ENCODE measurements at regions not wholly inside any gene's neighbourhood (a gene's known extent, or its start where the extent isn't known, plus 50 kb on each side); places are given as distances from the start of the nearest gene placed in this dataset.
A peak's percentile ranks its signal among the peaks of the same experiment; 100 is the strongest.

GRCh38 chr10:44320756-44321155, 64.1 kb downstream of the CXCL12 start:
- no peak for ATAC-seq (ENCODE audit: low read depth)
- Histone ChIP-seq H3K27ac (ENCODE audit: poor library complexity, severe bottlenecking) (no peak overlapping the region), H3K4me1 (ENCODE audit: insufficient read depth, poor library complexity, severe bottlenecking) (no peaks in the 10 kb centered on the region), H3K9me3 (ENCODE audit: severe bottlenecking) (no peaks in the 10 kb centered on the region), H3K36me3 (ENCODE audit: low read depth) (no peaks in the 10 kb centered on the region), H3K4me3 (ENCODE audit: severe bottlenecking) (no peak overlapping the region), H3K27me3 (ENCODE audit: insufficient read depth, poor library complexity, severe bottlenecking) (no peaks in the 10 kb centered on the region)
- TF ChIP-seq CTCF (IDR thresholded peaks at IDR 0.05; ENCODE audit: poor library complexity, severe bottlenecking): no peak
- no peak for DNase-seq (ENCODE audit: low spot score)

DNA sequence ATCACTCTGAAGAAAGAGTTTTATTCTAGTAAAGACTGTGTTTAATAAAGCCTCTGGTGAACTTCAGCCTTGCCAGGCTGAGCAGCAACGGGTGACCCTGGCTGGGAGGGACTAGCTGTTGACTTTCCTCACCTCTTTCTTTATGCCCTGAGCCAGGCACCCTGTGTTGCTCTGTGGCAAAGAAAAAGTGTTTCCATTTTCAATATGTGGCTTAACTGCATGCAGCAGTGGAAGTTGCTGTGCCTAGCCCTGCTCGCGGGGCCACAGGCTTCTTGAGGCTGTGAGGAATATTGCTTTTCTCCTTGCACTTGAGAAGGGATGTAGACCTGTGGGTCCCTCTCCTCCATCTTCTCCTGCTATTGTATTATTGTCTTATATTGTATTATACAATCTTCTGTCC, 67.0 kb downstream of the CXCL12 start:
- DNase-seq (ENCODE audit: low spot score) (no peak), ATAC-seq (ENCODE audit: low read depth) (no peak)
- Histone ChIP-seq H3K27ac (ENCODE audit: poor library complexity, severe bottlenecking) (no peak overlapping the region), H3K4me3 (ENCODE audit: severe bottlenecking) (no peak overlapping the region), H3K36me3 (ENCODE audit: low read depth) (no peaks in the 10 kb centered on the region), H3K27me3 (ENCODE audit: insufficient read depth, poor library complexity, severe bottlenecking) (no peaks in the 10 kb centered on the region), H3K9me3 (ENCODE audit: severe bottlenecking) (no peaks in the 10 kb centered on the region), H3K4me1 (ENCODE audit: insufficient read depth, poor library complexity, severe bottlenecking) (no peaks in the 10 kb centered on the region)
- TF ChIP-seq CTCF (IDR thresholded peaks at IDR 0.05; ENCODE audit: poor library complexity, severe bottlenecking): no peak

GRCh38 chr10:44316922-44317215, 68.0 kb downstream of the CXCL12 start:
- Histone ChIP-seq H3K36me3 (ENCODE audit: low read depth) (no peaks in the 10 kb centered on the region), H3K27me3 (ENCODE audit: insufficient read depth, poor library complexity, severe bottlenecking) (no peaks in the 10 kb centered on the region), H3K4me3 (ENCODE audit: severe bottlenecking) (no peak overlapping the region), H3K4me1 (ENCODE audit: insufficient read depth, poor library complexity, severe bottlenecking) (no peaks in the 10 kb centered on the region), H3K27ac (ENCODE audit: poor library complexity, severe bottlenecking) (no peak overlapping the region), H3K9me3 (ENCODE audit: severe bottlenecking) (no peaks in the 10 kb centered on the region)
- no peak for DNase-seq (ENCODE audit: low spot score)
- no peak for ATAC-seq (ENCODE audit: low read depth)
- TF ChIP-seq CTCF (IDR thresholded peaks at IDR 0.05; ENCODE audit: poor library complexity, severe bottlenecking): no peak

DNA sequence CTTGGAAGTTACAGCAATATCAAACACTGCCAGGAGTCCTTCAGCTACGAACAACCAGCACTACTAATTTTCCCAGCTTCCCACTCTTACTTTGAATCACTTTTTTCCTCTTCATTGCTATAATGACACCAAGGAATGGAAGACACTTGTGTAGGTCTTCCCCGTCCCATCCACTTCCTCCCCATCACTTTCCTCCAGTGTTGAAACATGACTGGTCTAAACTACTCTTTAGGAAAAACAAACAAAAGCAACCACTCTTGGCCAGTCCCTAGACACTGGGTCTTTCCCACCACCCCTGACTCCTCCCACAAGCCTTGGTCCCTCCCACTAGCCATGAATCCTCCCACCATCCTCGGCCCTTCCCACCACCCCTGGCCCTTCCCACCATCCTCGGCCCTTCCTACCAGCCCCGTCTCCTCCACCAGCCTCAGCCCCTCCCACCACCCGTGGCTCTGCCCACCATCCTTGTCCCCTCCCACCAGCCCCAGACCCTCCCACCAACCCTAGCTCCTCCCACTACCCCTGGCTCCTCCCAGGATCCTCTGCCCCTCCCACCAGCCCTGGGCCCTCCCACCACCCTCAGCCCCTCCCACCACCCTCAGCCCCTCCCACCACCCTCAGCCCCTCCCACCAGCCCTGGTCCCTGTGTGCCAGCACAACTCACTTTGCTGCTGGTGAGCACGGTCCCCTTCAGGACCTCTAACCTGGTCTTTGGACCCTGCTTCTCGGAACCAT, 68.5 kb downstream of the CXCL12 start:
- Histone ChIP-seq H3K9me3 (ENCODE audit: severe bottlenecking) (no peaks in the 10 kb centered on the region), H3K4me3 (ENCODE audit: severe bottlenecking) (no peak overlapping the region), H3K36me3 (ENCODE audit: low read depth) (no peaks in the 10 kb centered on the region), H3K27ac (ENCODE audit: poor library complexity, severe bottlenecking) (no peak overlapping the region), H3K4me1 (ENCODE audit: insufficient read depth, poor library complexity, severe bottlenecking) (no peaks in the 10 kb centered on the region), H3K27me3 (ENCODE audit: insufficient read depth, poor library complexity, severe bottlenecking) (no peaks in the 10 kb centered on the region)
- no peak for TF ChIP-seq CTCF (IDR thresholded peaks at IDR 0.05; ENCODE audit: poor library complexity, severe bottlenecking)
- no peak for DNase-seq (ENCODE audit: low spot score)
- peak; percentile 40; the same call in 2 of the 3 replicates for ATAC-seq (ENCODE audit: low read depth)

GRCh38 chr10:44314802-44315460, 70.0 kb downstream of the CXCL12 start:
- ATAC-seq (ENCODE audit: low read depth) (no peak), DNase-seq (ENCODE audit: low spot score) (no peak)
- Histone ChIP-seq H3K36me3 (ENCODE audit: low read depth) (no peaks in the 10 kb centered on the region), H3K4me1 (ENCODE audit: insufficient read depth, poor library complexity, severe bottlenecking) (no peaks in the 10 kb centered on the region), H3K27ac (ENCODE audit: poor library complexity, severe bottlenecking) (no peak overlapping the region), H3K27me3 (ENCODE audit: insufficient read depth, poor library complexity, severe bottlenecking) (no peaks in the 10 kb centered on the region), H3K4me3 (ENCODE audit: severe bottlenecking) (no peak overlapping the region), H3K9me3 (ENCODE audit: severe bottlenecking) (no peaks in the 10 kb centered on the region)
- no peak for TF ChIP-seq CTCF (IDR thresholded peaks at IDR 0.05; ENCODE audit: poor library complexity, severe bottlenecking)

All from RWPE2 (cell line).